GM23338 (cell line): ENCODE measurements at regions not wholly inside any gene's neighbourhood (a gene's known extent, or its start where the extent isn't known, plus 50 kb on each side); places are given as distances from the start of the nearest gene placed in this dataset.

Experiments
- EZH2 ChIP-seq: fragments of 200-600 bp; sonication (generic); IDR thresholded peaks from one replicate; pipeline ENCODE4 v1.8.0; 2017; ENCODE audit warnings: antibody characterized with exemption, mild to moderate bottlenecking, low read depth; ENCODE audit not compliant: unreplicated experiment
- POLR2AphosphoS5 ChIP-seq: IDR thresholded peaks from 2 replicates; pipeline ENCODE4 v1.6.1; 2016; ENCODE audit warnings: antibody characterized with exemption, low read depth
- TF ChIP-seq, protein P1 (sequence below), 2 experiments: fragments of 200-600 bp in 1 of 2; sonication (generic) in 1 of 2; conservative IDR thresholded peaks; 2 replicates each; pipeline versions ENCODE4 v1.5.1 to v1.6.1; 2016 to 2017; ENCODE audit warnings: antibody characterized with exemption in 2 of 2, low read depth in 2 of 2, mild to moderate bottlenecking in 2 of 2, moderate library complexity in 1 of 2

GRCh38 chr16:79823639-79824038, 223.1 kb upstream of the MAF start:
- TF ChIP-seq POLR2AphosphoS5 (no peak), EZH2 (no peak)
- TF ChIP-seq, protein P1, sequence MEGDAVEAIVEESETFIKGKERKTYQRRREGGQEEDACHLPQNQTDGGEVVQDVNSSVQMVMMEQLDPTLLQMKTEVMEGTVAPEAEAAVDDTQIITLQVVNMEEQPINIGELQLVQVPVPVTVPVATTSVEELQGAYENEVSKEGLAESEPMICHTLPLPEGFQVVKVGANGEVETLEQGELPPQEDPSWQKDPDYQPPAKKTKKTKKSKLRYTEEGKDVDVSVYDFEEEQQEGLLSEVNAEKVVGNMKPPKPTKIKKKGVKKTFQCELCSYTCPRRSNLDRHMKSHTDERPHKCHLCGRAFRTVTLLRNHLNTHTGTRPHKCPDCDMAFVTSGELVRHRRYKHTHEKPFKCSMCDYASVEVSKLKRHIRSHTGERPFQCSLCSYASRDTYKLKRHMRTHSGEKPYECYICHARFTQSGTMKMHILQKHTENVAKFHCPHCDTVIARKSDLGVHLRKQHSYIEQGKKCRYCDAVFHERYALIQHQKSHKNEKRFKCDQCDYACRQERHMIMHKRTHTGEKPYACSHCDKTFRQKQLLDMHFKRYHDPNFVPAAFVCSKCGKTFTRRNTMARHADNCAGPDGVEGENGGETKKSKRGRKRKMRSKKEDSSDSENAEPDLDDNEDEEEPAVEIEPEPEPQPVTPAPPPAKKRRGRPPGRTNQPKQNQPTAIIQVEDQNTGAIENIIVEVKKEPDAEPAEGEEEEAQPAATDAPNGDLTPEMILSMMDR (conservative IDR thresholded peaks at IDR 0.05; ENCODE audit: low read depth in 2 of 2): no peak
